HEK293 (cell line): ENCODE measurements at regions not wholly inside any gene's neighbourhood (a gene's known extent, or its start where the extent isn't known, plus 50 kb on each side); places are given as distances from the start of the nearest gene placed in this dataset.

ENCODE experiments used
- CTCF ChIA-PET: fragments of 350-600 bp; formaldehyde crosslinking; extraction: SDS; loops from one replicate; lab custom pipeline; 2021; ENCODE audit warnings: antibody characterized with exemption; lab: Yijun Ruan, JAX
- POLR2A ChIA-PET: fragments of 300-600 bp; formaldehyde crosslinking; extraction: SDS; loops from one replicate; lab custom pipeline; 2020; ENCODE audit warnings: antibody characterized with exemption, inconsistent platforms; lab: Yijun Ruan, JAX
- H3K27ac ChIP-seq: fragments of 200-500 bp; sonication (Bioruptor generic); 2 replicates; pipeline ENCODE4 v1.5.1; 2014; ENCODE audit warnings: low read depth, low read length, control low read depth, inconsistent platforms; ENCODE audit errors: extremely low read depth
- H3K36me3 ChIP-seq, 2 experiments: fragments of 200-500 bp in 1 of 2; sonication (Bioruptor generic) in 1 of 2; 1 replicate in 1 of 2; 2 replicates in 1 of 2; pipeline ENCODE4 v1.5.1; 2014 to 2017; ENCODE audit warnings: inconsistent platforms in 2 of 2, low read length in 2 of 2; ENCODE audit not compliant: control insufficient read depth in 2 of 2, insufficient read depth in 1 of 2
- H3K4me1 ChIP-seq: fragments of 200-500 bp; sonication (Bioruptor generic); 2 replicates; pipeline ENCODE4 v1.5.1; 2014; ENCODE audit warnings: mild to moderate bottlenecking, low read length, inconsistent platforms; ENCODE audit not compliant: control insufficient read depth, insufficient read depth
- H3K4me3 ChIP-seq: 2 replicates; pipeline ENCODE4 v1.5.1; 2011; ENCODE audit warnings: low read depth, mild to moderate bottlenecking, control low read depth, low read length, moderate library complexity
- H3K9me3 ChIP-seq: fragments of 200-500 bp; sonication (Bioruptor generic); 2 replicates; pipeline ENCODE4 v1.5.1; 2014; ENCODE audit warnings: low read depth, low read length, inconsistent platforms; ENCODE audit not compliant: control insufficient read depth, insufficient read depth
- FEZF1 ChIP-seq: fragments of 450-650 bp; formaldehyde crosslinking; IDR thresholded peaks from 2 replicates; pipeline ENCODE4 v1.5.1; 2016; ENCODE audit warnings: missing biosample characterization, missing genetic modification characterization
- KLF1 ChIP-seq: fragments of 450-650 bp; formaldehyde crosslinking; IDR thresholded peaks from 2 replicates; pipeline ENCODE4 v1.5.1; 2016; ENCODE audit warnings: missing biosample characterization, missing genetic modification characterization
- KLF7 ChIP-seq: fragments of 450-650 bp; formaldehyde crosslinking; IDR thresholded peaks from 2 replicates; pipeline ENCODE4 v1.5.1; 2016; ENCODE audit warnings: missing biosample characterization, missing genetic modification characterization, borderline replicate concordance
- MZF1 ChIP-seq: fragments of 450-650 bp; formaldehyde crosslinking; IDR thresholded peaks from 2 replicates; pipeline ENCODE4 v1.5.1; 2017; ENCODE audit warnings: missing biosample characterization, missing genetic modification characterization, borderline replicate concordance
- SCRT1 ChIP-seq: fragments of 450-650 bp; formaldehyde crosslinking; IDR thresholded peaks from 2 replicates; pipeline ENCODE4 v1.5.1; 2016; ENCODE audit warnings: missing biosample characterization, missing genetic modification characterization, borderline replicate concordance
- SCRT2 ChIP-seq: fragments of 450-650 bp; formaldehyde crosslinking; IDR thresholded peaks from 2 replicates; pipeline ENCODE4 v1.5.1; 2016; ENCODE audit warnings: missing biosample characterization, missing genetic modification characterization
- SETDB1 ChIP-seq: IDR thresholded peaks from one replicate; pipeline ENCODE4 v1.6.1; 2017; ENCODE audit warnings: mild to moderate bottlenecking, low read length, moderate library complexity, mixed read lengths; ENCODE audit not compliant: insufficient read length
- ZBTB17 ChIP-seq: fragments of 450-650 bp; formaldehyde crosslinking; IDR thresholded peaks from 2 replicates; pipeline ENCODE4 v1.5.1; 2016; ENCODE audit warnings: missing biosample characterization, missing genetic modification characterization
- ZFP69B ChIP-seq: fragments of 450-650 bp; formaldehyde crosslinking; IDR thresholded peaks from 2 replicates; pipeline ENCODE4 v1.5.1; 2016; ENCODE audit warnings: missing biosample characterization, missing genetic modification characterization
- ZNF132 ChIP-seq: fragments of 450-650 bp; formaldehyde crosslinking; IDR thresholded peaks from 2 replicates; pipeline ENCODE4 v1.5.1; 2017; ENCODE audit warnings: missing biosample characterization, missing genetic modification characterization, borderline replicate concordance
- ZNF133 ChIP-seq: fragments of 450-650 bp; formaldehyde crosslinking; IDR thresholded peaks from 2 replicates; pipeline ENCODE4 v1.5.1; 2016; ENCODE audit warnings: missing biosample characterization, missing genetic modification characterization
- ZNF16 ChIP-seq: fragments of 450-650 bp; formaldehyde crosslinking; IDR thresholded peaks from 2 replicates; pipeline ENCODE4 v1.5.1; 2016; ENCODE audit warnings: low read depth, missing biosample characterization, missing genetic modification characterization
- ZNF274 ChIP-seq, 2 experiments: fragments of 200-500 bp in 1 of 2; fragments of 450-650 bp in 1 of 2; sonication (Bioruptor generic) in 1 of 2; formaldehyde crosslinking in 1 of 2; IDR thresholded peaks; 2 replicates each; pipeline versions ENCODE4 v1.5.1 to v1.6.1; 2014 to 2016; ENCODE audit warnings: borderline replicate concordance in 1 of 2, inconsistent platforms in 1 of 2, low read length in 1 of 2, missing biosample characterization in 1 of 2, missing genetic modification characterization in 1 of 2
- ZNF350 ChIP-seq: fragments of 450-650 bp; formaldehyde crosslinking; IDR thresholded peaks from 2 replicates; pipeline ENCODE4 v1.5.0; 2017; ENCODE audit warnings: missing biosample characterization, mild to moderate bottlenecking, missing genetic modification characterization
- ZNF521 ChIP-seq: fragments of 450-650 bp; formaldehyde crosslinking; IDR thresholded peaks from 2 replicates; pipeline ENCODE4 v1.5.1; 2017; ENCODE audit warnings: missing biosample characterization, mild to moderate bottlenecking, missing genetic modification characterization
- ZNF560 ChIP-seq: fragments of 450-650 bp; formaldehyde crosslinking; IDR thresholded peaks from 2 replicates; pipeline ENCODE4 v1.5.1; 2017; ENCODE audit warnings: missing biosample characterization, missing genetic modification characterization, borderline replicate concordance
- ZNF585B ChIP-seq: fragments of 450-650 bp; formaldehyde crosslinking; IDR thresholded peaks from 2 replicates; pipeline ENCODE4 v1.5.1; 2016; ENCODE audit warnings: missing biosample characterization, missing genetic modification characterization
- ZNF768 ChIP-seq: fragments of 450-650 bp; formaldehyde crosslinking; IDR thresholded peaks from 2 replicates; pipeline ENCODE4 v1.5.1; 2018; ENCODE audit warnings: missing biosample characterization, mild to moderate bottlenecking, missing genetic modification characterization
- ZNF837 ChIP-seq: fragments of 450-650 bp; formaldehyde crosslinking; IDR thresholded peaks from 2 replicates; pipeline ENCODE4 v1.5.1; 2016; ENCODE audit warnings: missing biosample characterization, missing genetic modification characterization
- ZSCAN23 ChIP-seq: fragments of 450-650 bp; formaldehyde crosslinking; IDR thresholded peaks from 2 replicates; pipeline ENCODE4 v1.5.1; 2016; ENCODE audit warnings: missing biosample characterization, missing genetic modification characterization
- TF ChIP-seq, protein P1 (sequence below): fragments of 450-650 bp; formaldehyde crosslinking; IDR thresholded peaks from 2 replicates; pipeline ENCODE4 v1.5.1; 2016; ENCODE audit warnings: missing biosample characterization, missing genetic modification characterization
- TF ChIP-seq, protein P2 (sequence below): fragments of 450-650 bp; formaldehyde crosslinking; IDR thresholded peaks from 2 replicates; pipeline ENCODE4 v1.5.1; 2016; ENCODE audit warnings: missing biosample characterization, missing genetic modification characterization
- TF ChIP-seq, protein P3 (sequence below): fragments of 450-650 bp; formaldehyde crosslinking; IDR thresholded peaks from 2 replicates; pipeline ENCODE4 v1.5.1; 2016; ENCODE audit warnings: missing biosample characterization, missing genetic modification characterization
- TF ChIP-seq, protein P4 (sequence below): fragments of 450-650 bp; formaldehyde crosslinking; IDR thresholded peaks from 2 replicates; pipeline ENCODE4 v1.5.1; 2016; ENCODE audit warnings: missing biosample characterization, missing genetic modification characterization
- TF ChIP-seq, protein P5 (sequence below): fragments of 450-650 bp; IDR thresholded peaks from 2 replicates; pipeline ENCODE4 v1.5.1; 2018; ENCODE audit warnings: missing biosample characterization, missing genetic modification characterization

DNA sequence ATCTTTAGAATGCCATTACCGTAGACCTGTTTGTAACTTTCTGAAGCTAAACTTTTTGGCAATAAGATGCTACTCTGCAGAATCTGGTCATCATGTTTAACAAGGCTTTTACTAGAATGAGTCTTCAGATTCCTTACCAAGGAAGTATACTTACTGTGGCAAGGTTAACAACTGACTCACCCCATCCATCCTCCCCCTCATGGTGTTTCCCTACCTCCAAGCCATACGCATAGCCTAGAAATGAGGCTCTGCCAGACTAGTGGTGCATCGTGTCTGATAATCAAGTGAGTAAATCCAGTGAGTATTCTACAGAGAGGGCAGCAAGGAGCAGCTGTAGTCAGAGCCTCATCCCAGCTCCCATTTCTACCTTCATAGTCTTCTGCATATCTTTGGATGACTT, 223.6 kb downstream of the IPMK start:
- H3K4me3 ChIP-seq, result no peak overlapping the region
- H3K4me1 ChIP-seq, result no peaks in the 10 kb centered on the region
- TF ChIP-seq, protein P1, sequence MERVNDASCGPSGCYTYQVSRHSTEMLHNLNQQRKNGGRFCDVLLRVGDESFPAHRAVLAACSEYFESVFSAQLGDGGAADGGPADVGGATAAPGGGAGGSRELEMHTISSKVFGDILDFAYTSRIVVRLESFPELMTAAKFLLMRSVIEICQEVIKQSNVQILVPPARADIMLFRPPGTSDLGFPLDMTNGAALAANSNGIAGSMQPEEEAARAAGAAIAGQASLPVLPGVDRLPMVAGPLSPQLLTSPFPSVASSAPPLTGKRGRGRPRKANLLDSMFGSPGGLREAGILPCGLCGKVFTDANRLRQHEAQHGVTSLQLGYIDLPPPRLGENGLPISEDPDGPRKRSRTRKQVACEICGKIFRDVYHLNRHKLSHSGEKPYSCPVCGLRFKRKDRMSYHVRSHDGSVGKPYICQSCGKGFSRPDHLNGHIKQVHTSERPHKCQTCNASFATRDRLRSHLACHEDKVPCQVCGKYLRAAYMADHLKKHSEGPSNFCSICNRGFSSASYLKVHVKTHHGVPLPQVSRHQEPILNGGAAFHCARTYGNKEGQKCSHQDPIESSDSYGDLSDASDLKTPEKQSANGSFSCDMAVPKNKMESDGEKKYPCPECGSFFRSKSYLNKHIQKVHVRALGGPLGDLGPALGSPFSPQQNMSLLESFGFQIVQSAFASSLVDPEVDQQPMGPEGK, result no peak
- no peak for TF ChIP-seq ZNF274 (IDR thresholded peaks at IDR 0.05; ENCODE audit: low read length)
- TF ChIP-seq ZNF274 (tag by site-specific recombination; IDR thresholded peaks at IDR 0.05; ENCODE audit: borderline replicate concordance), result no peak
- TF ChIP-seq KLF1 (tag by site-specific recombination), result no peak
- no peak for TF ChIP-seq FEZF1 (tag by site-specific recombination)
- TF ChIP-seq, protein P2, sequence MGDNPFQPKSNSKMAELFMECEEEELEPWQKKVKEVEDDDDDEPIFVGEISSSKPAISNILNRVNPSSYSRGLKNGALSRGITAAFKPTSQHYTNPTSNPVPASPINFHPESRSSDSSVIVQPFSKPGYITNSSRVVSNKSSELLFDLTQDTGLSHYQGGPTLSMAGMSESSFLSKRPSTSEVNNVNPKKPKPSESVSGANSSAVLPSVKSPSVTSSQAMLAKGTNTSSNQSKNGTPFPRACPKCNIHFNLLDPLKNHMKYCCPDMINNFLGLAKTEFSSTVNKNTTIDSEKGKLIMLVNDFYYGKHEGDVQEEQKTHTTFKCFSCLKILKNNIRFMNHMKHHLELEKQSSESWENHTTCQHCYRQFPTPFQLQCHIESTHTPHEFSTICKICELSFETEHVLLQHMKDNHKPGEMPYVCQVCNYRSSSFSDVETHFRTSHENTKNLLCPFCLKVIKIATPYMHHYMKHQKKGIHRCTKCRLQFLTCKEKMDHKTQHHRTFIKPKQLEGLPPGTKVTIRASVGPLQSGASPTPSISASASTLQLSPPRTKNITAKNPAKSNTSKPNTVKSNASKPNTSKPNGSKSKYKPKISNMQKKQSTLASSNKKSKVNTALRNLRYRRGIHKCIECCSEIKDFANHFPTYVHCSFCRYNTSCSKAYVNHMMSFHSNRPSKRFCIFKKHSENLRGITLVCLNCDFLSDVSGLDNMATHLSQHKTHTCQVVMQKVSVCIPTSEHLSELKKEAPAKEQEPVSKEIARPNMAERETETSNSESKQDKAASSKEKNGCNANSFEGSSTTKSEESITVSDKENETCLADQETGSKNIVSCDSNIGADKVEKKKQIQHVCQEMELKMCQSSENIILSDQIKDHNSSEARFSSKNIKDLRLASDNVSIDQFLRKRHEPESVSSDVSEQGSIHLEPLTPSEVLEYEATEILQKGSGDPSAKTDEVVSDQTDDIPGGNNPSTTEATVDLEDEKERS (tag by site-specific recombination), result no peak
- no peak for TF ChIP-seq ZNF132 (tag by site-specific recombination)
- no peak for TF ChIP-seq SETDB1
- TF ChIP-seq SCRT2 (tag by site-specific recombination), result no peak
- TF ChIP-seq ZSCAN23 (tag by site-specific recombination), result no peak
- no peak for TF ChIP-seq ZNF350 (tag by site-specific recombination)
- no peak for TF ChIP-seq ZNF585B (tag by site-specific recombination)
- TF ChIP-seq ZBTB17, result no peak
- TF ChIP-seq ZNF560 (tag by site-specific recombination), result no peak
- CTCF ChIA-PET, result interaction anchor here (0.5 kb wide), 1 partner anchor 194 kb away, joined by 3 read pairs; no protein-coding TSS in a partner anchor
- no peaks in the 10 kb centered on the region for H3K9me3 ChIP-seq
- no peak overlapping the region for H3K27ac ChIP-seq
- POLR2A ChIA-PET, result no interaction called here
- H3K36me3 ChIP-seq, result no peaks in the 10 kb centered on the region

DNA sequence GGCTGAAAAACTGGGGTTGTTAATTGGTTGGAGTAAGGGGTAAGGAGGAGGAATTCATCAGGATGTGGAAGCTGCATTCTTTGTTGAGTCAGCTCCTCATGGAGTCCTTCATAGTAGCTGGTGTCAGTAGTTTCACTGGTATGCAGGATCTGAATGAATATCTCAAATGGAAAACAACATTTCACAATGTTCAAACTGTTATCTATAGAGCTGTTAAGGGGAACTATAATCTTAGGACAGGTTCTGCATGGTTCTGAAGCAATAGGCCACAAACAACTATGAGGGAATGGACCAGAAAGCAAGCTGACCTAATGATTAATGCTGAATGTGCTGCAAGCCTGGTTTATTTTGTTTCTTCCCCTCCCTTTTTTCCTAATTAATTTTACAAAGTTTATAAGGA, 225.8 kb downstream of the IPMK start:
- H3K36me3 ChIP-seq, result no peaks in the 10 kb centered on the region
- no peaks in the 10 kb centered on the region for H3K4me1 ChIP-seq
- ChIA-PET POLR2A (no interaction called here), CTCF (no interaction called here)
- no peak overlapping the region for H3K4me3 ChIP-seq
- no peak overlapping the region for H3K27ac ChIP-seq
- no peaks in the 10 kb centered on the region for H3K9me3 ChIP-seq
- no peak for TF ChIP-seq ZNF16 (tag by site-specific recombination)
- TF ChIP-seq SCRT1 (tag by site-specific recombination), result no peak
- TF ChIP-seq ZNF521 (tag by site-specific recombination), result no peak
- no peak for TF ChIP-seq KLF7 (tag by site-specific recombination)
- TF ChIP-seq, protein P3, sequence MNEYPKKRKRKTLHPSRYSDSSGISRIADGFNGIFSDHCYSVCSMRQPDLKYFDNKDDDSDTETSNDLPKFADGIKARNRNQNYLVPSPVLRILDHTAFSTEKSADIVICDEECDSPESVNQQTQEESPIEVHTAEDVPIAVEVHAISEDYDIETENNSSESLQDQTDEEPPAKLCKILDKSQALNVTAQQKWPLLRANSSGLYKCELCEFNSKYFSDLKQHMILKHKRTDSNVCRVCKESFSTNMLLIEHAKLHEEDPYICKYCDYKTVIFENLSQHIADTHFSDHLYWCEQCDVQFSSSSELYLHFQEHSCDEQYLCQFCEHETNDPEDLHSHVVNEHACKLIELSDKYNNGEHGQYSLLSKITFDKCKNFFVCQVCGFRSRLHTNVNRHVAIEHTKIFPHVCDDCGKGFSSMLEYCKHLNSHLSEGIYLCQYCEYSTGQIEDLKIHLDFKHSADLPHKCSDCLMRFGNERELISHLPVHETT (tag by site-specific recombination), result no peak
- TF ChIP-seq, protein P4, sequence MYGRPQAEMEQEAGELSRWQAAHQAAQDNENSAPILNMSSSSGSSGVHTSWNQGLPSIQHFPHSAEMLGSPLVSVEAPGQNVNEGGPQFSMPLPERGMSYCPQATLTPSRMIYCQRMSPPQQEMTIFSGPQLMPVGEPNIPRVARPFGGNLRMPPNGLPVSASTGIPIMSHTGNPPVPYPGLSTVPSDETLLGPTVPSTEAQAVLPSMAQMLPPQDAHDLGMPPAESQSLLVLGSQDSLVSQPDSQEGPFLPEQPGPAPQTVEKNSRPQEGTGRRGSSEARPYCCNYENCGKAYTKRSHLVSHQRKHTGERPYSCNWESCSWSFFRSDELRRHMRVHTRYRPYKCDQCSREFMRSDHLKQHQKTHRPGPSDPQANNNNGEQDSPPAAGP (tag by site-specific recombination), result no peak
- TF ChIP-seq ZFP69B (tag by site-specific recombination), result no peak
- TF ChIP-seq MZF1 (tag by site-specific recombination), result no peak
- TF ChIP-seq ZNF133, result no peak
- TF ChIP-seq ZNF768 (tag by site-specific recombination), result no peak
- TF ChIP-seq, protein P5, sequence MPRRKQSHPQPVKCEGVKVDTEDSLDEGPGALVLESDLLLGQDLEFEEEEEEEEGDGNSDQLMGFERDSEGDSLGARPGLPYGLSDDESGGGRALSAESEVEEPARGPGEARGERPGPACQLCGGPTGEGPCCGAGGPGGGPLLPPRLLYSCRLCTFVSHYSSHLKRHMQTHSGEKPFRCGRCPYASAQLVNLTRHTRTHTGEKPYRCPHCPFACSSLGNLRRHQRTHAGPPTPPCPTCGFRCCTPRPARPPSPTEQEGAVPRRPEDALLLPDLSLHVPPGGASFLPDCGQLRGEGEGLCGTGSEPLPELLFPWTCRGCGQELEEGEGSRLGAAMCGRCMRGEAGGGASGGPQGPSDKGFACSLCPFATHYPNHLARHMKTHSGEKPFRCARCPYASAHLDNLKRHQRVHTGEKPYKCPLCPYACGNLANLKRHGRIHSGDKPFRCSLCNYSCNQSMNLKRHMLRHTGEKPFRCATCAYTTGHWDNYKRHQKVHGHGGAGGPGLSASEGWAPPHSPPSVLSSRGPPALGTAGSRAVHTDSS (tag by site-specific recombination), result no peak
- no peak for TF ChIP-seq ZNF837 (tag by site-specific recombination)
